ENCODE measurements at regions not wholly inside any gene's neighbourhood (a gene's known extent, or its start where the extent isn't known, plus 50 kb on each side); places are given as distances from the start of the nearest gene placed in this dataset.

GRCh38 chr11:128334311-128335044 lies 252.9 kb downstream of the ETS1 start:
- DNase-seq, result no peak
- in situ Hi-C loops (cut with MboI; ENCODE audit: low pct_unique_long_range_greater_than_20kb, low sequenced_read_pairs), result no loop called here

DNA sequence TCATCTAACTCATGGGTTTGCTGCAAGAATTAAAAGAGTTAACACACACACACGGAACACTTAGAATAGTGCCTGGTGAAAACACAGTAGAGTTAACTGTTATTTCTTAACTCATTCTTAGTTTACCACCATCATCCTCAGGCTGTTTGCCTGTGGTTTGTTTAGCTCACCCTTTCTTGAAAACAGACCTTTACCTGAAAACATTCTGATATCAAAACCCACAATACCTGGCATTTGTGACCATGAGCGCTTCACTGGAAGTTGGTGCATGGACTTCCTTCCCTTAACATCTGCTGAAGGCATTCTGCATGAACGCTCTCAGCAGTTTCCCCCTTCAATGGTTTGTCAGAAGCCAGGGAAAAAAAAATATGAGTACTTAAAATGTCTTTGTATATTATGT lies 256.0 kb downstream of the ETS1 start:
- DNase-seq, result no peak
- in situ Hi-C loops (cut with MboI; ENCODE audit: low pct_unique_long_range_greater_than_20kb, low sequenced_read_pairs), result no loop called here

DNA sequence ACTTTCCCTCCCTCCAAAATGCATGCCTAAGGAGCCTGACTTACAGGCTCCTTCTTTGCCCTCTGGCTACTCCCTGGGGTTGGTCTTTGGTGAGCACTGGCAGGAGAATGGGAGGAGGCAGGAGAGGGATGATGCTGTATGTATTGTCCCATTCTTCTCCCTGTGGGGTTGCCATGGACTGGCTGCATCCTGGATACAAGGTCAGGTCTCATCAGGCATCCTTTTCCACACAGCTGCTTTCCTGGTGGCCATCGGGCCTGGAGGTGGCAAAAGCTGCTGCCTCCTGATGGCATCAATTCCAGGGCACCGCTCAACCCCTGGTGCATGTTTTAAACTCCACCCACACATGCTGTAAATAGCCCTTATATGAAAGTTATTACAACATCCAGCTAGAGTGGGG lies 257.2 kb downstream of the ETS1 start:
- in situ Hi-C loops (cut with MboI; ENCODE audit: low pct_unique_long_range_greater_than_20kb, low sequenced_read_pairs), result no loop called here
- DNase-seq, result no peak

GRCh38 chr11:128328955-128329551 lies 258.3 kb downstream of the ETS1 start:
- in situ Hi-C loops (cut with MboI; ENCODE audit: low pct_unique_long_range_greater_than_20kb, low sequenced_read_pairs), result no loop called here
- no peak for DNase-seq

DNA sequence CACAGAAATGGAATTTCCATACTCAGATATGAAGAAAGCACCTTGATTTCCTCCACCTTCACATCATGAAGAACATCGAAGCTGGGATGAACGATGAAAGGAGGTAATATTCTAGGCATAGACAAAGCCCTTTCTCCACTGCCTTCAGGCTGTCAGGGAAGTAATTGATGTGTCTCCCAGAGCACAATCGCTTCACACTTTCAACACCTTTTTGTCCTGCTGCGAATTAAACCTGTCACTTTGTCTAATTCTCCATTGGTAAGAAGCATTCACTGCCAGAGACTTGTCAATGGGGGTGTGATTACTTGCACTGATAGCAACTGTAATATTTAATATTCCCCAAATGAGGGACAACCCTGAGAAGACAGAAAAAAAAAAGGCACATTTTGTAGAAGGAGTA lies 260.1 kb downstream of the ETS1 start:
- in situ Hi-C loops (cut with MboI; ENCODE audit: low pct_unique_long_range_greater_than_20kb, low sequenced_read_pairs), result no loop called here

GRCh38 chr11:128326791-128327190 lies 260.6 kb downstream of the ETS1 start:
- in situ Hi-C loops (cut with MboI; ENCODE audit: low pct_unique_long_range_greater_than_20kb, low sequenced_read_pairs), result no loop called here

More for the DNA sequence above, 260.1 kb downstream of the ETS1 start:
- DNase-seq, result no peak

DNA sequence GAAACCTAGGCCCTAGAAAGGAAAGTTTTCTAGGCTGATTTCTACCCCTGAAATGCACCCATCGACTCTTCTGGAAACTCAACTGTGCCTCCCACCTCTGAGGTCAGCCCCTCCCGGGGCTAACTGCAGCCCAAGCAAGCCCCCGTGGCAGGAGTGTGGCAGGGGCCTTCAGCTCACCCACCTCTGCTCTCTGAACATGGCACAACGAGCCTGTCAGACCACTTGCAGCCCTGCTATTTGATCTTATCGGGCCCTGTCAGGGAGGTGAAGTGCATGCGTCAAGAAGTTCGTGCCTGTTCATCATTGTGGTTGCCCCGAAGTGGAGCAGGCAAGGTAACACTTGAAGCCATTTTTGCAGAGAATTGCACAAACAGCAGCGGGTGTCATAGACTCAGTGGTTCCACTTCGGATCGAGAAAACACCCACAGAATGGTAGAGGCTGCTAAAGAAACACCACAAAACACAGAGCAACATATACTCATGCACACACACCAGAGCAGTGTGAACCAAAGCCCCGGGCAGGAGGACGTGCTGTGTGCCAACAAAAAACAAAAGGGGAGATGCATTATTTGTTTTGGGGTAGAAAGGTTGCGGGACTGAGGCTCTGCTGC lies 262.7 kb downstream of the ETS1 start:
- no peak for DNase-seq
- in situ Hi-C loops (cut with MboI; ENCODE audit: low pct_unique_long_range_greater_than_20kb, low sequenced_read_pairs), result no loop called here

More at GRCh38 chr11:128326791-128327190, 260.6 kb downstream of the ETS1 start:
- no peak for DNase-seq

- in situ Hi-C loops (cut with MboI; ENCODE audit: low pct_unique_long_range_greater_than_20kb, low sequenced_read_pairs), result no loop called here
- DNase-seq, result no peak
Measured at GRCh38 chr11:128324051-128324481, 263.3 kb downstream of the ETS1 start.

- in situ Hi-C loops (cut with MboI; ENCODE audit: low pct_unique_long_range_greater_than_20kb, low sequenced_read_pairs), result no loop called here
- DNase-seq, result no peak
Measured at GRCh38 chr11:128323381-128323780, 264.0 kb downstream of the ETS1 start.

- in situ Hi-C loops (cut with MboI; ENCODE audit: low pct_unique_long_range_greater_than_20kb, low sequenced_read_pairs), result no loop called here
- no peak for DNase-seq
Measured at GRCh38 chr11:128318856-128319474, 268.4 kb downstream of the ETS1 start.

DNA sequence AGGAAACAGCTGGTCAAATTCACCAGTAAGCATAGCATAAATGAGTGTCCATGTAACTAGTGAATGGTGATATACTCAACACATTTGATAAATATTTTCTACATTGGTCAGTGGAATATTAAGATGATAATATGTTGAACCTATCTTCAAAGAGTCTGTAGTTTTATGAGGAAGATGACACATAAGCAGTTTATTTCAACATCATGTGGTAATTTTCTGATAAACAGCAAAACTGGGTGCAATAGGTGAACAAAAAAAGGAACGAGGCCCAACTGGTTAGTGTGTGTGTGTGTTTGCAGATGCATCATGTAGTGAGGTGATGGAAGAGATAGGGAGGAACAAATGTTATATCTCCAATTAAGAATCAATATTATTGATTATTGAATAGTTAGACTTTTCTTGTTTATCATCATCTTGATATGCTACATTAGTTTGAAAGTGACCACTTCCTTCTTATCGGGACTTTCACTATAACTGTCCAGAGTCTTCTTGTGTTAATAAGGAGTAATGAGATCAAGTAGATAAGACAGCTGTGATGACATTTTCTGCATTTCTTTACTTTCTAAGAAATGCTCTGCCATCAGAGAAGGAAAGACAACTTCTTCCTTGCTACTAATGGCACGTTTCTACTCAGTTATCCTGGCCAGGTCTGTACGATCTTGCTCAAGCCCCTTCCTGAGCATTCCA lies 270.7 kb downstream of the ETS1 start:
- in situ Hi-C loops (cut with MboI; ENCODE audit: low pct_unique_long_range_greater_than_20kb, low sequenced_read_pairs), result no loop called here
- no peak for DNase-seq

DNA sequence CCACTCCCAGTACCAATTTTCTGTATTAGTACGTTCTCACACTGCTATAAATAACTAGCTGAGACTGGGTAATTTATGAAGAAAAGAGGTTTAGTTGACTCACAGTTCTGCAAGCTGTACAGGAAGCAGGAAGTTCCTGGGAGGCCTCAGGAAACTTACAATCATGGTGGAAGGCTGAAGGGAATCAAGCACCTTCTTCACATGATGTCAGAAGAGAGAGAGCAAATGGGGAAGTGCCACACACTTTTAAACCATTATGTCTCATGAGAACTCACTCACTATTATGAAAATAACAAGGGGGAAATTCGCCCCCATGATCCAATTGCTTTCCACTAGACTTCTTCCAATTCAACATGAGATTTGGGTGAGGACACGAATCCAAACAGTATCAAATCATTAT lies 271.4 kb downstream of the ETS1 start:
- in situ Hi-C loops (cut with MboI; ENCODE audit: low pct_unique_long_range_greater_than_20kb, low sequenced_read_pairs), result no loop called here
- DNase-seq, result no peak

DNA sequence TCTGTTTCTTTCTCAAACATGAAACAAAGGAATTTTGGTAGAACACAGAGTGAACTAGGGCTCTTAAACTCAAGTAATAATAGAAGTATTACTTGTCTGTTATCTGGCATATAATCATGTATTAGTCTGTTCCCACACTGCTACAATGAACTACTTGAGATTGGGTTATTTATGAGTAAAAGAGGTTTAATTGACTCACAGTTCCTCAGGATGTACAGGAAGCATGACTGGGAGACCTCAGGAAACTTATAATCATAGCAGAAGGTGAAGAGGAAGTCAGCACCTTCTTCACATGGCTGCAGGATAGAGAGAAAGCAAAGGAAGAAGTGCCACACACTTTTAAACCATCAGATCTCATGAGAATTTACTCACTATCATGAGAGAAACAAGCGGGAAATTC lies 273.4 kb downstream of the ETS1 start:
- no peak for DNase-seq
- in situ Hi-C loops (cut with MboI; ENCODE audit: low pct_unique_long_range_greater_than_20kb, low sequenced_read_pairs), result no loop called here

DNA sequence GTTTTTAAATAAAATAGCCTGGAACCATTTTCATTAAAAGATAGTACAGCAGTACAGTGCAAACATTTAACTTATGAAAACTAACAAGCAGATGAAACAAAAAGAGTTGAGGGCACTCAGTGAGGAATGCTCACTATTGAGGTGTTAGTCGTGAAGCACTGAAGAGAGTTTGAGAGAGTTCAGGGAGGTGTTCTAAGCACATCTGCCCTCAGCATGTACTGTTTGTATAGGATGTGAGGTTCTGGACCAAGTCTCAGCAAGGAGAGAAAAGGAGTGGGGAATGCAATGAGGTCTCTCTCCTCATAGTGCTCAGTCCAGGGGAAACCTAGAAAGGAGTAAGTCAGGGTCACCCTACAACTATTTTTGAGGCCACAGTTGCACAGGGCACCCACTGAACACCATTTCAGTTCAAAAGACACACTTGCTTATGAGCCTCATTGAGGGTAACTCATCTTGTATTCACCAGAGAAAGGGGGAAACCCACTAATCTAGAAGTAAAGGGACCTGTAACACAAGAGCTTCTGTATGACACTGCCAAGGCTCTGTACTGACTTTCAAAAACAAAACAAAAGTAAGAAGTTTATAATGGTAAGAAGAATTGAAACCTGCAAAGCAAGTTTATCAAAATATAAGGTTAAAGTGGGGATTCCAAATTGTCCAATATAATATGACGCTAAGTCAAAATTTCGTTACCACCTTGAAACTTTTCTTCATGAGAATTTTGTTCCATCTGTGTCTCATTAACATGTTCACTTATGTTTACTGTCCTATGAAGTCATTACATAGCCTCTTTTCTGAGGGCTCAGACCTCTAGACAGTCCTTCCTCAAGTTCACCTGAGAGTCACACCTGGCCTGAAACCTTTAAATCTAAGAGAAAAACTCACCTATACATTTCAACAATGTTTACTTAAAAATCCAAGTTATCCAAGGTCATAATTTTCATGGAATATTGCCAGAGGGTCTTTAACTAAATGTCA lies 275.3 kb downstream of the ETS1 start:
- in situ Hi-C loops (cut with MboI; ENCODE audit: low pct_unique_long_range_greater_than_20kb, low sequenced_read_pairs), result no loop called here
- DNase-seq, result no peak

GRCh38 chr11:128310676-128311445 lies 276.5 kb downstream of the ETS1 start:
- in situ Hi-C loops (cut with MboI; ENCODE audit: low pct_unique_long_range_greater_than_20kb, low sequenced_read_pairs), result no loop called here
- no peak for DNase-seq

DNA sequence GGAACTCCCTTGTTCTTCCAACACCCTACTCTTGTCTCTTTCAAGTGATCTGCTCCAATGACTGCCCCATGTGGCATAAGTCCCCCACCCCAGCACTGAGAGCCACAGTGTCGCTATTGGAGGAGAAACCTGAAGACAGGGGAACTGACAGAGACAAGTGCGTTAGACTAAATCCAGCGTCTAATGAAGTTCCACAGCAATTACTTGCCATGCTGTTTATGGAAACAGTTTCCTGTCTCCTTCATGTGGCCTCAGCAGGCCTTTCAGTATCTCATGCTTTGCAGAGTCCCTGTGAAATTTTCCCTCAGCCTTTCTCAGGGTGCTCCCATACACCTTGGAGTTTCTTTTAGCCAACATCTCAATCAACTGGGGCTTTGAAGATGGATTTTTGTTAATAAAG lies 277.4 kb downstream of the ETS1 start:
- no peak for DNase-seq
- in situ Hi-C loops (cut with MboI; ENCODE audit: low pct_unique_long_range_greater_than_20kb, low sequenced_read_pairs), result no loop called here

GRCh38 chr11:128308794-128309193 lies 278.6 kb downstream of the ETS1 start:
- no peak for DNase-seq
- in situ Hi-C loops (cut with MboI; ENCODE audit: low pct_unique_long_range_greater_than_20kb, low sequenced_read_pairs), result no loop called here

DNA sequence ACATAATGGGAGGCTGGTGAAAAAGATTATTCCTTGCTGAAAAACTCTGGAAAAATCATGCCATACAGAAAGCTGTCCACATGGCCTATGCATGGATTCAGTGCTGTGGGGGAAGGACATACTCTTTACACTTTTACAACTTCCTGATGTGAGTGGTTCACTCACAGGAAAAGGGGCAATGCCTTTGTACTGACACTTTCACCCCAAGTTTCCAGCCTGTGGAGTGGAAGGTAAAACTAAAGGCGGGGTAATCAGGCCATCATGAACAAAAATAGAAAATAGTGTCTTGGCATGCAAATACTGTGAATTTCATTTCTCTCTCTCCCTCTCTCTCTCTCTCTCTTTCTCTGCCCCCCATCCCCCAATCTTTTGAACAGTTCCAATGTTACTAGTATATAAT lies 281.8 kb downstream of the ETS1 start:
- in situ Hi-C loops (cut with MboI; ENCODE audit: low pct_unique_long_range_greater_than_20kb, low sequenced_read_pairs), result no loop called here
- DNase-seq, result no peak

Data from KBM-7 (cell line).